GM18873 (cell line): ENCODE measurements at regions not wholly inside any gene's neighbourhood (a gene's known extent, or its start where the extent isn't known, plus 50 kb on each side); places are given as distances from the start of the nearest gene placed in this dataset.
"Not testable (repeated sequence)": the region's sequence is repeated elsewhere in the genome, so short reads cannot be mapped to it uniquely, and the experiment has no call there.

Experiments used
- ATAC-seq: cut with Tn5 transposase; IDR thresholded peaks from one replicate; pipeline ENCODE4 v1.9.1; 2021; ENCODE audit warnings: mild to moderate bottlenecking, moderate library complexity, moderate number of reproducible peaks; ENCODE audit not compliant: unreplicated experiment, low FRiP score

GRCh38 chr7:81300753-81301152 is 381.9 kb upstream of the SEMA3C start:
- ATAC-seq = no peak

GRCh38 chr7:81299711-81300110 is 380.9 kb upstream of the SEMA3C start:
- ATAC-seq = no peak

GRCh38 chr7:81298951-81299666 is 380.3 kb upstream of the SEMA3C start:
- no peak for ATAC-seq

- ATAC-seq = no peak
Measured at GRCh38 chr7:81297317-81297716, 378.5 kb upstream of the SEMA3C start.

GRCh38 chr7:81296726-81297125 is 377.9 kb upstream of the SEMA3C start:
- ATAC-seq = no peak

- ATAC-seq = no peak
Measured at GRCh38 chr7:81294897-81295515, 376.2 kb upstream of the SEMA3C start.

GRCh38 chr7:81293806-81294205 is 375.0 kb upstream of the SEMA3C start:
- no peak for ATAC-seq

GRCh38 chr7:81286754-81287153 is 367.9 kb upstream of the SEMA3C start:
- not testable (repeated sequence) for ATAC-seq

- ATAC-seq = no peak
Measured at GRCh38 chr7:81285142-81285871, 366.5 kb upstream of the SEMA3C start.

- no peak for ATAC-seq
Measured at GRCh38 chr7:81284576-81284975, 365.7 kb upstream of the SEMA3C start.

GRCh38 chr7:81280531-81280930 is 361.7 kb upstream of the SEMA3C start:
- ATAC-seq = no peak

GRCh38 chr7:81277691-81278090 is 358.8 kb upstream of the SEMA3C start:
- no peak for ATAC-seq

- no peak for ATAC-seq
Measured at GRCh38 chr7:81273601-81274397, 354.9 kb upstream of the SEMA3C start.

- ATAC-seq = no peak
Measured at GRCh38 chr7:81272176-81272575, 353.3 kb upstream of the SEMA3C start.

GRCh38 chr7:81268551-81268950 is 349.7 kb upstream of the SEMA3C start:
- ATAC-seq = no peak

GRCh38 chr7:81267508-81267907 is 348.7 kb upstream of the SEMA3C start:
- ATAC-seq = no peak

- no peak for ATAC-seq
Measured at GRCh38 chr7:81264116-81264515, 345.3 kb upstream of the SEMA3C start.

- no peak for ATAC-seq
Measured at GRCh38 chr7:81260152-81260551, 341.3 kb upstream of the SEMA3C start.

- no peak for ATAC-seq
Measured at GRCh38 chr7:81256991-81257390, 338.1 kb upstream of the SEMA3C start.

GRCh38 chr7:81248420-81248819 is 329.6 kb upstream of the SEMA3C start:
- no peak for ATAC-seq

GRCh38 chr7:81247364-81247763 is 328.5 kb upstream of the SEMA3C start:
- ATAC-seq = not testable (repeated sequence)
